HFFc6 (cell line): ENCODE measurements at regions not wholly inside any gene's neighbourhood (a gene's known extent, or its start where the extent isn't known, plus 50 kb on each side); places are given as distances from the start of the nearest gene placed in this dataset.

Experiments used
- DNase-seq: peaks from one replicate; pipeline ENCODE4 v3.0.0-alpha.2; 2018
- H3K27ac Mint-ChIP-seq: 2 replicates; pipeline ENCODE4 v1.8.0; 2020; ENCODE audit warnings: mild to moderate bottlenecking, mixed read lengths
- H3K27me3 Mint-ChIP-seq: 2 replicates; pipeline ENCODE4 v1.8.0; 2021; ENCODE audit warnings: mild to moderate bottlenecking, moderate library complexity, mixed read lengths; ENCODE audit not compliant: insufficient read depth
- H3K36me3 Mint-ChIP-seq: 2 replicates; pipeline ENCODE4 v1.8.0; 2021; ENCODE audit warnings: low read depth, mixed read lengths
- H3K4me1 Mint-ChIP-seq: 2 replicates; pipeline ENCODE4 v1.8.0; 2020; ENCODE audit warnings: low read depth, mixed read lengths
- H3K4me3 Mint-ChIP-seq: 2 replicates; pipeline ENCODE4 v1.8.0; 2020; ENCODE audit warnings: mild to moderate bottlenecking, moderate library complexity, mixed read lengths
- H3K9me3 Mint-ChIP-seq: 2 replicates; pipeline ENCODE4 v1.8.0; 2020; ENCODE audit warnings: mild to moderate bottlenecking, mixed read lengths
- TF ChIP-seq, protein P1 (sequence below): fragments of 200-600 bp; sonication (generic); IDR thresholded peaks from 2 replicates; pipeline ENCODE4 v1.5.0; 2021; ENCODE audit warnings: antibody characterized with exemption, mild to moderate bottlenecking

- Mint-ChIP-seq H3K9me3 (no peaks in the 10 kb centered on the region), H3K27ac (peak overlapping the region; percentile 70), H3K4me1 (peaks cover 84% of the 10 kb centered on the region), H3K27me3 (no peaks in the 10 kb centered on the region), H3K36me3 (peaks cover 5% of the 10 kb centered on the region; the same call in 1 of the 2 replicates), H3K4me3 (no peak overlapping the region)
- TF ChIP-seq, protein P1, sequence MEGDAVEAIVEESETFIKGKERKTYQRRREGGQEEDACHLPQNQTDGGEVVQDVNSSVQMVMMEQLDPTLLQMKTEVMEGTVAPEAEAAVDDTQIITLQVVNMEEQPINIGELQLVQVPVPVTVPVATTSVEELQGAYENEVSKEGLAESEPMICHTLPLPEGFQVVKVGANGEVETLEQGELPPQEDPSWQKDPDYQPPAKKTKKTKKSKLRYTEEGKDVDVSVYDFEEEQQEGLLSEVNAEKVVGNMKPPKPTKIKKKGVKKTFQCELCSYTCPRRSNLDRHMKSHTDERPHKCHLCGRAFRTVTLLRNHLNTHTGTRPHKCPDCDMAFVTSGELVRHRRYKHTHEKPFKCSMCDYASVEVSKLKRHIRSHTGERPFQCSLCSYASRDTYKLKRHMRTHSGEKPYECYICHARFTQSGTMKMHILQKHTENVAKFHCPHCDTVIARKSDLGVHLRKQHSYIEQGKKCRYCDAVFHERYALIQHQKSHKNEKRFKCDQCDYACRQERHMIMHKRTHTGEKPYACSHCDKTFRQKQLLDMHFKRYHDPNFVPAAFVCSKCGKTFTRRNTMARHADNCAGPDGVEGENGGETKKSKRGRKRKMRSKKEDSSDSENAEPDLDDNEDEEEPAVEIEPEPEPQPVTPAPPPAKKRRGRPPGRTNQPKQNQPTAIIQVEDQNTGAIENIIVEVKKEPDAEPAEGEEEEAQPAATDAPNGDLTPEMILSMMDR: no peak
- no peak for DNase-seq
These were observed 166.9 kb downstream of the ETAA1 start for GRCh38 chr2:67564076-67564475.

GRCh38 chr2:67564626-67565025, 167.5 kb downstream of the ETAA1 start:
- Mint-ChIP-seq H3K4me1 (peaks cover 84% of the 10 kb centered on the region), H3K27ac (peak overlapping the region; percentile 70), H3K4me3 (no peak overlapping the region), H3K36me3 (peaks cover 5% of the 10 kb centered on the region; the same call in 1 of the 2 replicates), H3K27me3 (no peaks in the 10 kb centered on the region), H3K9me3 (no peaks in the 10 kb centered on the region)
- DNase-seq: no peak
- TF ChIP-seq, protein P1: no peak

- Mint-ChIP-seq H3K27ac (peak overlapping the region; percentile 86), H3K27me3 (no peaks in the 10 kb centered on the region), H3K9me3 (no peaks in the 10 kb centered on the region), H3K4me3 (peak overlapping the region; percentile 34; the same call in 1 of the 2 replicates), H3K36me3 (peaks cover 3% of the 10 kb centered on the region; the same call in 1 of the 2 replicates), H3K4me1 (peaks cover 80% of the 10 kb centered on the region)
- DNase-seq: no peak
- TF ChIP-seq, protein P1: no peak
These were observed 168.1 kb downstream of the ETAA1 start for GRCh38 chr2:67565262-67565661.

DNA sequence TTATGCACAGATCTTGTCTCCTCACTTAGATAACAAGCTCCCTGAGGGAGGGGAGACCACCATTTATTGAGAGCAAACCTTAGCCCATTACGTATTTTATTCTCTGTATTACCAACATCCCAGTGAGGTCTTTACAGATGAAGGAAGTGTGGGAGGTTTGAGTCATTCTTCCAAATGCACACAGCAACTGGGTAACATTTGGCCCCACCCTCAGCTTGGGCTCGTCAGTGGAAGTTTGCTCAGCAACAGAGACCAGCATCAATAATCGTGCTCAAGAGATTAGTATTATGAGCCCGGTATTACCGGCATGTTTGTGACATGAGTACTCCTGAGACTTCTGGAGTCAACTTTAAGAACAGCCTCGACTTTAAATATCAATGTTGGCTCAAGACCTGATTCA, 168.6 kb downstream of the ETAA1 start:
- TF ChIP-seq, protein P1: no peak
- peak; percentile 84 for DNase-seq
- Mint-ChIP-seq H3K36me3 (no peaks in the 10 kb centered on the region), H3K27me3 (no peaks in the 10 kb centered on the region), H3K9me3 (no peaks in the 10 kb centered on the region), H3K27ac (peak overlapping the region; percentile 86), H3K4me1 (peaks cover 75% of the 10 kb centered on the region), H3K4me3 (peak overlapping the region; percentile 46)

GRCh38 chr2:67566285-67566684, 169.2 kb downstream of the ETAA1 start:
- no peaks in the 10 kb centered on the region for H3K27me3 Mint-ChIP-seq
- H3K4me3 Mint-ChIP-seq: peak overlapping the region; percentile 46
- no peaks in the 10 kb centered on the region for H3K36me3 Mint-ChIP-seq
- TF ChIP-seq, protein P1: no peak
- peak overlapping the region; percentile 86 for H3K27ac Mint-ChIP-seq
- H3K9me3 Mint-ChIP-seq: no peaks in the 10 kb centered on the region
- DNase-seq: no peak
- peaks cover 74% of the 10 kb centered on the region for H3K4me1 Mint-ChIP-seq
